ENCODE measurements at regions not wholly inside any gene's neighbourhood (a gene's known extent, or its start where the extent isn't known, plus 50 kb on each side); places are given as distances from the start of the nearest gene placed in this dataset.

- intact Hi-C loops (cut with DNase I), result no loop called here
- Histone ChIP-seq H3K27me3 (ENCODE audit: control insufficient read depth, insufficient read depth) (no peaks in the 10 kb centered on the region), H3K27ac (ENCODE audit: low read length) (no peak overlapping the region), H3K9me3 (ENCODE audit: control insufficient read depth, low read length) (no peaks in the 10 kb centered on the region), H3K4me1 (ENCODE audit: control insufficient read depth, insufficient read depth, low read length) (no peaks in the 10 kb centered on the region), H3K4me3 (ENCODE audit: low read length) (no peak overlapping the region)
- DNase-seq, result no peak
- ATAC-seq, result no peak
- WGBS, result 93% methylated on average over 7 of the region's 7 CpGs
Measured at GRCh38 chr12:87670448-87670847, 358.8 kb downstream of the C12orf50 start.

- WGBS, result 47% methylated on average over 2 of the region's 2 CpGs
- Histone ChIP-seq H3K4me1 (ENCODE audit: control insufficient read depth, insufficient read depth, low read length) (no peaks in the 10 kb centered on the region), H3K27me3 (ENCODE audit: control insufficient read depth, insufficient read depth) (no peaks in the 10 kb centered on the region), H3K9me3 (ENCODE audit: control insufficient read depth, low read length) (no peaks in the 10 kb centered on the region), H3K27ac (ENCODE audit: low read length) (no peak overlapping the region), H3K4me3 (ENCODE audit: low read length) (no peak overlapping the region)
- DNase-seq (no peak), ATAC-seq (no peak)
- intact Hi-C loops (cut with DNase I), result no loop called here
Measured at GRCh38 chr12:87667378-87667777, 361.8 kb downstream of the C12orf50 start.

- no peak for DNase-seq
- Histone ChIP-seq H3K4me3 (ENCODE audit: low read length) (peak overlapping the region; percentile 57), H3K27me3 (ENCODE audit: control insufficient read depth, insufficient read depth) (no peaks in the 10 kb centered on the region), H3K4me1 (ENCODE audit: control insufficient read depth, insufficient read depth, low read length) (no peaks in the 10 kb centered on the region), H3K9me3 (ENCODE audit: control insufficient read depth, low read length) (no peaks in the 10 kb centered on the region), H3K27ac (ENCODE audit: low read length) (no peak overlapping the region)
- intact Hi-C loops (cut with DNase I), result no loop called here
- ATAC-seq, result no peak
- WGBS, result 65% methylated on average over 5 of the region's 5 CpGs
Measured at GRCh38 chr12:87661786-87662377, 367.3 kb downstream of the C12orf50 start.

GRCh38 chr12:87660987-87661774 is 368.0 kb downstream of the C12orf50 start:
- no peak overlapping the region for H3K4me3 ChIP-seq (ENCODE audit: low read length)

GRCh38 chr12:87660291-87660690 is 368.9 kb downstream of the C12orf50 start:
- intact Hi-C loops (cut with DNase I), result no loop called here
- Histone ChIP-seq H3K4me3 (ENCODE audit: low read length) (no peak overlapping the region), H3K9me3 (ENCODE audit: control insufficient read depth, low read length) (no peaks in the 10 kb centered on the region), H3K27ac (ENCODE audit: low read length) (no peak overlapping the region), H3K4me1 (ENCODE audit: control insufficient read depth, insufficient read depth, low read length) (no peaks in the 10 kb centered on the region), H3K27me3 (ENCODE audit: control insufficient read depth, insufficient read depth) (no peaks in the 10 kb centered on the region)
- WGBS, result 69% methylated on average over 2 of the region's 2 CpGs
- ATAC-seq (no peak), DNase-seq (no peak)

More at GRCh38 chr12:87660987-87661774, 368.0 kb downstream of the C12orf50 start:
- Histone ChIP-seq H3K27me3 (ENCODE audit: control insufficient read depth, insufficient read depth) (no peaks in the 10 kb centered on the region), H3K9me3 (ENCODE audit: control insufficient read depth, low read length) (no peaks in the 10 kb centered on the region), H3K27ac (ENCODE audit: low read length) (no peak overlapping the region), H3K4me1 (ENCODE audit: control insufficient read depth, insufficient read depth, low read length) (no peaks in the 10 kb centered on the region)
- ATAC-seq, result no peak
- no peak for DNase-seq
- 68% methylated on average over 2 of the region's 2 CpGs for WGBS
- intact Hi-C loops (cut with DNase I), result no loop called here

- no peaks in the 10 kb centered on the region for H3K4me1 ChIP-seq (ENCODE audit: control insufficient read depth, insufficient read depth, low read length)
- ATAC-seq (no peak), DNase-seq (no peak)
- H3K27ac ChIP-seq (ENCODE audit: low read length), result no peak overlapping the region
- H3K27me3 ChIP-seq (ENCODE audit: control insufficient read depth, insufficient read depth), result no peaks in the 10 kb centered on the region
- WGBS, result 90% methylated on average over 1 of the region's 1 CpG
- intact Hi-C loops (cut with DNase I), result no loop called here
- no peak overlapping the region for H3K4me3 ChIP-seq (ENCODE audit: low read length)
- no peaks in the 10 kb centered on the region for H3K9me3 ChIP-seq (ENCODE audit: control insufficient read depth, low read length)
Measured at GRCh38 chr12:87656311-87656710, 372.9 kb downstream of the C12orf50 start.

- H3K4me1 ChIP-seq (ENCODE audit: control insufficient read depth, insufficient read depth, low read length), result no peaks in the 10 kb centered on the region
- 77% methylated on average over 3 of the region's 3 CpGs for WGBS
- DNase-seq (no peak), ATAC-seq (no peak)
- no peak overlapping the region for H3K4me3 ChIP-seq (ENCODE audit: low read length)
- intact Hi-C loops (cut with DNase I), result no loop called here
- no peak overlapping the region for H3K27ac ChIP-seq (ENCODE audit: low read length)
- no peaks in the 10 kb centered on the region for H3K27me3 ChIP-seq (ENCODE audit: control insufficient read depth, insufficient read depth)
- no peaks in the 10 kb centered on the region for H3K9me3 ChIP-seq (ENCODE audit: control insufficient read depth, low read length)
Measured at GRCh38 chr12:87651670-87652425, 377.4 kb downstream of the C12orf50 start.

GRCh38 chr12:87642245-87642644 is 387.0 kb downstream of the C12orf50 start:
- no peak overlapping the region for H3K4me3 ChIP-seq (ENCODE audit: low read length)
- H3K27ac ChIP-seq (ENCODE audit: low read length), result no peak overlapping the region
- no peaks in the 10 kb centered on the region for H3K9me3 ChIP-seq (ENCODE audit: control insufficient read depth, low read length)
- no peaks in the 10 kb centered on the region for H3K27me3 ChIP-seq (ENCODE audit: control insufficient read depth, insufficient read depth)
- DNase-seq (no peak), ATAC-seq (no peak)
- intact Hi-C loops (cut with DNase I), result no loop called here
- no peaks in the 10 kb centered on the region for H3K4me1 ChIP-seq (ENCODE audit: control insufficient read depth, insufficient read depth, low read length)
- 78% methylated on average over 2 of the region's 2 CpGs for WGBS

- no peaks in the 10 kb centered on the region for H3K4me1 ChIP-seq (ENCODE audit: control insufficient read depth, insufficient read depth, low read length)
- no peaks in the 10 kb centered on the region for H3K27me3 ChIP-seq (ENCODE audit: control insufficient read depth, insufficient read depth)
- DNase-seq (no peak), ATAC-seq (no peak)
- intact Hi-C loops (cut with DNase I), result no loop called here
- no peaks in the 10 kb centered on the region for H3K9me3 ChIP-seq (ENCODE audit: control insufficient read depth, low read length)
- H3K4me3 ChIP-seq (ENCODE audit: low read length), result no peak overlapping the region
- H3K27ac ChIP-seq (ENCODE audit: low read length), result no peak overlapping the region
Measured at GRCh38 chr12:87618199-87618598, 411.0 kb downstream of the C12orf50 start.

GRCh38 chr12:87612996-87613395 is 416.2 kb downstream of the C12orf50 start:
- 53% methylated on average over 2 of the region's 2 CpGs for WGBS
- no peaks in the 10 kb centered on the region for H3K9me3 ChIP-seq (ENCODE audit: control insufficient read depth, low read length)
- intact Hi-C loops (cut with DNase I), result no loop called here
- ATAC-seq (no peak), DNase-seq (no peak)
- H3K4me1 ChIP-seq (ENCODE audit: control insufficient read depth, insufficient read depth, low read length), result no peaks in the 10 kb centered on the region
- no peaks in the 10 kb centered on the region for H3K27me3 ChIP-seq (ENCODE audit: control insufficient read depth, insufficient read depth)
- H3K4me3 ChIP-seq (ENCODE audit: low read length), result no peak overlapping the region
- no peak overlapping the region for H3K27ac ChIP-seq (ENCODE audit: low read length)

GRCh38 chr12:87608321-87608720 is 420.9 kb downstream of the C12orf50 start:
- no peaks in the 10 kb centered on the region for H3K4me1 ChIP-seq (ENCODE audit: control insufficient read depth, insufficient read depth, low read length)
- no peak overlapping the region for H3K4me3 ChIP-seq (ENCODE audit: low read length)
- no peak for DNase-seq
- H3K27ac ChIP-seq (ENCODE audit: low read length), result no peak overlapping the region
- no peaks in the 10 kb centered on the region for H3K9me3 ChIP-seq (ENCODE audit: control insufficient read depth, low read length)
- intact Hi-C loops (cut with DNase I), result no loop called here
- no peaks in the 10 kb centered on the region for H3K27me3 ChIP-seq (ENCODE audit: control insufficient read depth, insufficient read depth)
- ATAC-seq, result no peak
- WGBS, result 94% methylated on average over 2 of the region's 2 CpGs

All from right cardiac atrium (tissue), 5 donors.